SU-DHL-6 (cell line): ENCODE measurements at regions not wholly inside any gene's neighbourhood (a gene's known extent, or its start where the extent isn't known, plus 50 kb on each side); places are given as distances from the start of the nearest gene placed in this dataset.

ENCODE experiments used
- H2AFZ ChIP-seq: fragments of 200-600 bp; sonication (generic); 2 replicates; pipeline ENCODE4 v1.6.1; 2014; ENCODE audit warnings: low read depth, mild to moderate bottlenecking, moderate library complexity, mixed read lengths, antibody characterized with exemption, low read length; ENCODE audit not compliant: severe bottlenecking
- H3F3A ChIP-seq: fragments of 200-600 bp; shearing (Covaris generic); 2 replicates; pipeline ENCODE4 v1.6.0; 2016; ENCODE audit warnings: antibody characterized with exemption, mild to moderate bottlenecking; ENCODE audit not compliant: insufficient read depth
- H3K27ac ChIP-seq: fragments of 200-600 bp; sonication (generic); 2 replicates; pipeline ENCODE4 v1.5.1; 2016; ENCODE audit warnings: low read depth, mild to moderate bottlenecking, low read length, moderate library complexity, mixed read lengths
- H3K27me3 ChIP-seq: fragments of 200-600 bp; sonication (generic), shearing (Covaris generic); 2 replicates; pipeline ENCODE4 v1.6.0; 2014; ENCODE audit warnings: mild to moderate bottlenecking, low read length
- H3K36me3 ChIP-seq: fragments of 200-600 bp; sonication (generic); 2 replicates; pipeline ENCODE4 v1.6.1; 2014; ENCODE audit warnings: mild to moderate bottlenecking, low read length, mixed read lengths
- H3K4me2 ChIP-seq: fragments of 300-600, 200-600 bp; shearing (Covaris generic), sonication (generic); 2 replicates; pipeline ENCODE4 v1.6.0; 2014; ENCODE audit warnings: low read length, low read depth, mild to moderate bottlenecking; ENCODE audit not compliant: poor library complexity, severe bottlenecking
- H3K4me3 ChIP-seq: fragments of 200-600 bp; sonication (generic); 2 replicates; pipeline ENCODE4 v1.5.1; 2014; ENCODE audit warnings: antibody characterized with exemption, low read length, mild to moderate bottlenecking, mixed read lengths; ENCODE audit not compliant: insufficient read depth, poor library complexity, severe bottlenecking
- H3K79me2 ChIP-seq: fragments of 200-600 bp; sonication (generic); 2 replicates; pipeline ENCODE4 v1.6.1; 2014; ENCODE audit warnings: mild to moderate bottlenecking, low read length, moderate library complexity; ENCODE audit not compliant: insufficient read depth
- H3K9ac ChIP-seq: fragments of 200-600 bp; sonication (generic); 2 replicates; pipeline ENCODE4 v1.7.0; 2014; ENCODE audit warnings: mild to moderate bottlenecking, low read length
- H3K9me2 ChIP-seq: fragments of 200-600 bp; sonication (generic); replicated peaks from 2 replicates; pipeline ENCODE4 v1.6.1; 2014; ENCODE audit warnings: low read length; ENCODE audit not compliant: insufficient read depth
- H3K9me3 ChIP-seq: fragments of 200-600 bp; sonication (generic); 2 replicates; pipeline ENCODE4 v1.6.1; 2014; ENCODE audit warnings: low read length, mixed read lengths; ENCODE audit not compliant: insufficient read depth
- H4K20me1 ChIP-seq: fragments of 200-600 bp; sonication (generic); 2 replicates; pipeline ENCODE4 v1.6.1; 2014; ENCODE audit warnings: low read depth, mild to moderate bottlenecking, antibody characterized with exemption, low read length, moderate library complexity, mixed read lengths
- CTCF ChIP-seq: fragments of 200-600 bp; sonication (generic); IDR thresholded peaks from one replicate; pipeline ENCODE4 v1.5.1; 2017; ENCODE audit warnings: antibody characterized with exemption, mild to moderate bottlenecking, low read length, moderate library complexity; ENCODE audit not compliant: insufficient read depth, poor library complexity, severe bottlenecking
- EZH2phosphoT487 ChIP-seq: fragments of 200-600 bp; sonication (generic), shearing (Covaris generic); conservative IDR thresholded peaks from 2 replicates; pipeline ENCODE4 v1.6.1; 2018; ENCODE audit warnings: mild to moderate bottlenecking, antibody characterized with exemption, low read length, moderate library complexity, mixed read lengths

- H3K36me3 ChIP-seq: no peaks in the 10 kb centered on the region
- H3K9me3 ChIP-seq: no peaks in the 10 kb centered on the region
- no peak overlapping the region for H3K9ac ChIP-seq
- no peak for TF ChIP-seq CTCF
- no peak for TF ChIP-seq EZH2phosphoT487
- no peaks in the 10 kb centered on the region for H3F3A ChIP-seq
- H3K27me3 ChIP-seq: no peaks in the 10 kb centered on the region
- H2AFZ ChIP-seq: no peak overlapping the region
- H3K4me2 ChIP-seq: no peak overlapping the region
- no peak overlapping the region for H3K27ac ChIP-seq
- H3K79me2 ChIP-seq: no peaks in the 10 kb centered on the region
- no peaks in the 10 kb centered on the region for H4K20me1 ChIP-seq
- H3K9me2 ChIP-seq: no peaks in the 10 kb centered on the region
- H3K4me3 ChIP-seq: no peak overlapping the region
Observed at GRCh38 chr21:17441370-17441769, 71.5 kb upstream of the CXADR start.

- no peak overlapping the region for H3K9ac ChIP-seq
- H3K36me3 ChIP-seq: no peaks in the 10 kb centered on the region
- TF ChIP-seq EZH2phosphoT487 (no peak), CTCF (no peak)
- no peak overlapping the region for H3K27ac ChIP-seq
- H2AFZ ChIP-seq: no peak overlapping the region
- no peaks in the 10 kb centered on the region for H3K9me3 ChIP-seq
- H3K4me3 ChIP-seq: no peak overlapping the region
- no peaks in the 10 kb centered on the region for H3K27me3 ChIP-seq
- H3F3A ChIP-seq: no peaks in the 10 kb centered on the region
- no peaks in the 10 kb centered on the region for H3K9me2 ChIP-seq
- H4K20me1 ChIP-seq: no peaks in the 10 kb centered on the region
- H3K4me2 ChIP-seq: no peak overlapping the region
- H3K79me2 ChIP-seq: no peaks in the 10 kb centered on the region
Observed at GRCh38 chr21:17442165-17442564, 70.7 kb upstream of the CXADR start.

GRCh38 chr21:17444828-17445227, 68.0 kb upstream of the CXADR start:
- no peak overlapping the region for H3K9ac ChIP-seq
- no peak overlapping the region for H3K4me2 ChIP-seq

More at GRCh38 chr21:17444828-17445227, 68.0 kb upstream of the CXADR start:
- Histone ChIP-seq H2AFZ (no peak overlapping the region), H3K36me3 (no peaks in the 10 kb centered on the region), H3K27me3 (no peaks in the 10 kb centered on the region), H3K27ac (no peak overlapping the region), H3K79me2 (no peaks in the 10 kb centered on the region), H4K20me1 (no peaks in the 10 kb centered on the region), H3K9me2 (no peaks in the 10 kb centered on the region), H3F3A (no peaks in the 10 kb centered on the region), H3K4me3 (no peak overlapping the region), H3K9me3 (no peaks in the 10 kb centered on the region)
- TF ChIP-seq EZH2phosphoT487 (no peak), CTCF (no peak)
